Astrocyte of the hippocampus (primary cell): ENCODE measurements at regions not wholly inside any gene's neighbourhood (a gene's known extent, or its start where the extent isn't known, plus 50 kb on each side); places are given as distances from the start of the nearest gene placed in this dataset.
"Not testable (repeated sequence)": the region's sequence is repeated elsewhere in the genome, so short reads cannot be mapped to it uniquely, and the experiment has no call there.

ENCODE experiments used
- DNase-seq: peaks from one replicate; pipeline ENCODE4 v3.0.0; 2011; ENCODE audit warnings: low read depth, low spot score

DNA sequence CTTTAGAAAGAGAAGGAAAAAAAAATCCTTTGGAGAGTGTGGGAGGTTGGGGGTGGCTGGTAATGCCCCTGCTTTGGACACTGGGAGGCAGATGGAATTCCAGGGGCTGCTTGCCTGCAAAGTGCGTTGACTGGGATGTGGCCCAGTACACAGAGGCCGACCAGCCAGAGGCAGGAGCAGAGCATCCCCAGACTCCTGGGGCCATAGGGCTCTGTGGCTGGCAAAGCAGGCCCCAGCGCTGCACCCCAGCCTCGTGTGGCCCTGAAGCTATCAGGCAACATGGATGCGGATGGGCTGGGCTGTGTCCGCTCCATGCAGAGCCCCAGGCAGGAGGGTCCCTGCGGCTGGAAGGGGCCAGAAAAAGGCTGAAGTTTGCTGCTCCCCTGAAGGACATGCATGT, 361.6 kb upstream of the FZD8 start:
- no peak for DNase-seq

DNA sequence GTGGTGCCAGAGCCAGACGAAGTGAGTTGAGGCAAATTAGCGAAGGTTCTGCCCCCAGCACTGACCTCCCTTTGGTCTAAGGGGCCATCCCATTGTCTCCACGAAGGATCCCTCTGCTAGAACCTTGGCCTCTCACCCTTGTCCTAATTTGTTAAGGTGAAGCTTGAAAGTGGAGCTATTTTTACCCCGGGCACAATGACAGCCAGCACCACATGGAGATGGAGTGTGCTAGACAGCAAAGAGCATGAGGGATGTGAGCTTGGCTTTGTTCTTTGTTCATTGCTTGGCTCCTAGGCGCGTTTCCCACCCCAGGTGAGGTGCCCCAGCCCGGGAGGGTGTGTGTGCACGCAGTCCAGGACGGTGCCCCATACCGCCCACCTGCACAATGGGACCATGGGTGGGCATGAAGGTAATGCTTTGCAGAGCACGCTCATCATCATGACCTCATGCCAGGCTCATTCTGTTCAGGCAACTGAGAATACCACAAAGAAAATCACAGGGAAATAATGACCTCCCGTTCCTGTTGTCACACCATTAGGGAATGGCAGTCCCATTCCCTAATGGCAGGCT, 361.0 kb upstream of the FZD8 start:
- DNase-seq, result no peak

GRCh38 chr10:36002445-36002844, 360.3 kb upstream of the FZD8 start:
- no peak for DNase-seq

GRCh38 chr10:36000754-36001153, 358.7 kb upstream of the FZD8 start:
- DNase-seq, result not testable (repeated sequence)

- DNase-seq, result no peak
These were observed 355.9 kb upstream of the FZD8 start for GRCh38 chr10:35998026-35998425.

GRCh38 chr10:35995485-35995884, 353.4 kb upstream of the FZD8 start:
- DNase-seq, result no peak

DNA sequence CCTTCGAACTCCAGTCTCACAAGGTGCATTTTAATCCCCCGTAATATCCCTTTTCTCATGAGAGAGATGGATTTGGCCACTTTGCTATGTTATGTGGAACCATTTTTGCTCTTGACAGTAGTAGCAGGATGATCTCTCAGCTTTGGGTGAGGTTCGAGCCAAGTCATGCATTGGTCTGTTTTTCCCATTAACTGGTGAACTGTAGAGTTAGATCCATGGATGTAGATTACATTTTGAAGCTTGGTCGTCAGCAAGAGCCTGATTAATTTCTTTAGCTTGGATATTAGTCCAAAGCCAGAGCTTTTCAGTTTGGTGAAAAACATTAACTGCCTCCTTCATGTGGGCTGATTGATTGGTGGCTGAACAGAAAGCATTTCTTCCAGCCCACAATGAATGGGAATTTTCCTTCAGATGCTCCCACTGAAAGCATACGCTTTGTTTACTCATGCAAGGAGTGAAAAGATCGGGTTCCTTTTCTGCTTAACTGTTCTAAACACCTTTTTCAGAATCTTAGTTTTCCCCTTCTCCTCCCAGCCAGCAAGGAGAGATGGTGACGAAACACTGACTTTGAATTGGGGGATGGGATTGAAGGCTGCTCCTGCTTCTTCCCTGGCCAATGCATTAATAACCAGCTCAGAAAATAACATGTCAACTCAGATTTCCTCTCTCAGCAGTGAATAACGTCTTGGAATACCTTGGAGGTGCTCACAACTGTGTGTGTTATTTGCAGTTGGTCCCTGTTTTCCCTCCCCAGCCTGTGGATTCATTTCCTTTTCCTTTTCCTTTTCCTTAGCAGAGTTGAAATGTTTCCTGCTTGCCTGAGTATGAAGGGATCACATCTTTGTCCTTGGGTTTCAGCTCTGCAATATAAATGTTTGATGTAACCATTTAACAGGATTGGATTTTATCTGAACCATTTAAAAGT, 351.8 kb upstream of the FZD8 start:
- DNase-seq, result peak; percentile 49

DNA sequence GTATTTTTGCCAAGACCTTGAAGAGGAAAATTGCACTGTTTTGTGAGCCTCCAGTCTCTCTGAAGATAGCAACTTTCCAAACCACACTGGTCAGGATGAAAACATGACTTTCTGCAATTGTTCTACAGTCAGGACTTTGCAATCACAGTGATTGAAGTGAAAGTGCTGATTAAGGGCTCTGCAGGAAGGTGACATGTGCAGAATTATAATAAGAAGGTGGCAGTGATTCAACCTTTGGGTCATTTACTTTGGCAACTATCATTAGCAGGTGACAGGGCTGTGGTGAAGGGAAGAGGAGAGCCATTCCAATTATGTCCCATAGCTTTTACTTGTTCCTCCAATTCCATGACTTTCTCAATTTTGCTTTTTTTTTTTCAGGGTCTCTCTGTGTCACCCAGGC, 350.0 kb upstream of the FZD8 start:
- DNase-seq, result peak; percentile 11

GRCh38 chr10:35986756-35987502, 344.8 kb upstream of the FZD8 start:
- no peak for DNase-seq

GRCh38 chr10:35979116-35979515, 337.0 kb upstream of the FZD8 start:
- DNase-seq, result no peak

GRCh38 chr10:35973912-35974591, 332.0 kb upstream of the FZD8 start:
- not testable (repeated sequence) for DNase-seq

GRCh38 chr10:35972275-35972674, 330.2 kb upstream of the FZD8 start:
- DNase-seq, result no peak

DNA sequence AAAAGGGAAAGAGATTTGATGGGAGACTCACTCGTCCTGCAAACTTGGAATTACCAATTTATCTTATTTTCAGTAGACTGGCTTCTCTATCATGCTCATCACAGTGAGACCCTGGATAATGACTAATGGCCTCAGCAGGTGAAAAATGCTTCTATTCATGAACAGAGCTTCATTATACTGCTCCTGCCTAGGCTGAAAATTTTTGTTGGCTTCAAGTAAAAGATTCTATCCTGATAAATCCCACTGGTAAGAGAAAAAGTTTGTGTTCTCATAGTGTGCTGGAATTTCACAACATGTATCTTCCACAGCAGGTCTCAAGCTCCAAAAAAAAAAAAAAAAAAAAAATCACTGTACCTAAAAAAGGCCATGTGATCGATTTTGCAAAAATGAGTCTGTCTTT, 329.3 kb upstream of the FZD8 start:
- DNase-seq, result no peak

GRCh38 chr10:35963685-35964084, 321.6 kb upstream of the FZD8 start:
- DNase-seq, result no peak

DNA sequence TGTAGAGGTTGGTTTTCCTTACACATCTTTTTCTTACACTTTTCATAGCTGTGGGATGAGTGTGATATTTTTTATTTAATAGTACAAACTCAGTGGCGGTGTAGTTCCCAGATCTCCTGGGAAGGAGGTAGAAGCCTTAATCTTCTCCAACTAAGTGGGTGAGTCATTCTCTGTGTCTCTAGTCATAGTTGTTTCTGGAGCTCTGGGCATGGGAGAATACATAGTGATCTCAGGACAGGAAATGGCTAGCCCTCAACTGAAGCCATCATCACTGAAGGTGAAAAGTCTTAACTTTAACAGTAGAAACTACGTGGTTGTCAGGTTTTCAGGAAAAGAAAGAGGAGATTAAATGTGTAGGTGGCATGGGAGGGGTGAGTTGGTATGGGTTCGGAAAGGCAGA, 319.4 kb upstream of the FZD8 start:
- DNase-seq, result peak; percentile 24

- DNase-seq, result no peak
These were observed 317.2 kb upstream of the FZD8 start for GRCh38 chr10:35959252-35959651.

DNA sequence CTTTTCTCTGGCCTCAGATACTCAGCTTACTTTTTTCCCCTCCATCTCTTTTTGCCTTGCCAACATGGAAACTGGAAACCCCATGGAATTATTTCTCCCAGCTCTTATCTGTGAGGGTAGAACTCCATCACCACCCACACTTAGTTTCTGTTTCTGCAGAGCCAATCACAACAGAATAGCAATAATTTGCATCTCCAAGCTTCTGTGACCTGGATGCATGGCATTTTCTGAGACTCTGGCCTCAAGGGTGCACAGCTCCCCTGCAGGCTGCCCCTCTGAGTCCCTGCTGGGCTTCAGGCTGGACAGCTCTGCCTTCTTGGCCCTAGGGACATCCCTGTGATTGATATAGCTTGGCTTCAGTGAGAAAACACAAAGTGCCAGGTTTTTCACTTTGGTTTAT, 316.5 kb upstream of the FZD8 start:
- DNase-seq, result peak; percentile 11

DNA sequence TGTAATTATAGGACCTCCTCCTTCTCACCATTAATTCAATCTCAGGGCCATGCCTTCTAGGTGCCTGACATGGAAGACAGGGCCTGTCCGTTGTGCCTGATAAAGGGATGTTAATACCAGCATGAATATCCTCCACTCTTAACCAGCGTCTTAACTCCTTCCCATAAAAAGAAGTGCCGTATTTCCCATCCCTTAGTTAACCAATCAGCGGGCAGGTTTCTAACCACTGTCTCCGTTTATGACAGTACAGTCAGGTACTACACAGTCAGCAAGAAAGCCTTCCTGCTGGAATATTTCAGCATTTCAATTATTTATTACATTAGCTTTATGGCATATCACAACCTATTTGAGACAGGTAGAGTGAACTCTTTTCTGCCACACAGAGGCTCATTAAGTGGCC, 308.6 kb upstream of the FZD8 start:
- peak; percentile 3 for DNase-seq

- peak; percentile 75 for DNase-seq
These were observed 308.1 kb upstream of the FZD8 start for GRCh38 chr10:35950226-35950625.

DNA sequence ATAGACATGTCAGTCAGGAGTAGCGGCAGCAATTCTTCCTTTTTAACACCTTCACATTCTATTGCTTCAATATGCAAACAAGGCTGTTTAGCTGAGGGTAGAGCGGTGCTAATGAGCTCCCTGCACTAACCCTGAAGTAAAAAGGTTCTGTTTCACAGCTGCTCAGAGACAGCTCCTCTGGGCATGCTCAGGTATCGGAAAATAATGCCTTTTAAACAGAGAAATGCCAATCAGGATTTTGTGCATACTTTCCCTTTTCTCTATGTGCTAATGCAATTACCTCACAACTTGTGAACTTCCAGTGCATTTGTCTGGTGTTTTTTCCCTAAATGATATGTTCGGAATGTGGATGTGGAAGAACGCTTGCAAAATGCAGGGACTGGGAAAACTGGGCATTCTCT, 307.7 kb upstream of the FZD8 start:
- DNase-seq, result peak; percentile 81

- peak; percentile 9 for DNase-seq
These were observed 304.5 kb upstream of the FZD8 start for GRCh38 chr10:35946556-35946955.

DNA sequence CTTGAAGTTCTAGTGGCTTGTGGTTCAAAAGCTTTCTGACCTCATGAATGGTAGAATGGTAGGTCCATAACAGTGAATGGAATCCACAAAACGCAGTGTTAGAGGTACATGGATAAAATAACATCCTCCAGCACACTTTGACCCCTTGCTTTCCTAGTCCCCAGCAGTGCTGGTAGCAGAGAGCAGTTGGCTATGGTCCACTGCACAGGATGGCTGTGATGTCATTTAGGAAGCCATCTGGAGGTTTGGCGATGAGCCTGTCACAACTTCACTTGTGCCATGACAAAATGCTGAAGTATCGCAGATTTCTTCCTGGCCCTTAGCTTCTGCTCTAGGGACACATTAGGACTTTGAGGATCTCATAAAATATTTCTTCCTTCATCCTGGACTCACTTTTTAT, 300.0 kb upstream of the FZD8 start:
- no peak for DNase-seq
